ENCODE measurements at regions not wholly inside any gene's neighbourhood (a gene's known extent, or its start where the extent isn't known, plus 50 kb on each side); places are given as distances from the start of the nearest gene placed in this dataset.

DNA sequence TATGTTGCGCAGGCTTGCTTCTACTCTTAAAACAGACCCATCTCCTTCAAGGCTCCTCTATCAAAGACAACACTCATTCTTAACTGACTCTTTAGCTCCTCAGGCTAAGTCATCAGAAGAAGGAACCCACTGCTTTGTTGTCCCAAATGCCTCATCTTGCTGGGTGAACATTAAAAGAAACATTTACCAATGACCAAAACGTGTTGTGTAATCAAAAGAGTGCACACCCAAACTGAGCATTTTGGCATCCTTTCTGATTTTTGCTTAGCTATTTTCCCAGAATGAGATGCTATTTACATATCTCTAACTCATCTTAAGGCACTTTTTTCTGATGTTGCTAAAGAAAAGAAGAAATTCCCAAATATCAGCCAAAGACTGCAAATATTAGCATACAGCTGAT, 131.7 kb upstream of the VCX3A start:
- no peaks in the 10 kb centered on the region for H3K4me1 Mint-ChIP-seq (ENCODE audit: low read depth)

DNA sequence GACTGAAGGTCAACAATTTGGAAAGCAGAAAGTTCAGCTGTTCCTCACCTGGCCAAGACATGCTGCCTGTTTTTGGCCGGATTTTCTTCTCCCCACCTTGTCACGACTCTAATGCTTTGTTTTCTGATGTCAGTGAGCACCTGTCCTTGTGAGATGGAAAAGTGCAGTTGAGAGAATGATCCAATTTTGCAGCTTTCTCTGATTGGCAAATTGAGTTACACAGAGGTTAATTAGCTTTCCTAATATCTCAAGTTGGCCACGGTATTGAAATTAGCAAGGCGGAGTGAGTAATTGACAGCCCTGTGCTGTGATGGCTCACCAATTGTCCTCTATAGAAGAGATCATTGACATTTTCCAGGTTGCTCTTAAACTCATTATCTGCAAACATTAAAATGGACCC, 126.8 kb upstream of the VCX3A start:
- no peak overlapping the region for H3K27ac Mint-ChIP-seq
- CTCF ChIA-PET = no interaction called here
- H3K4me3 Mint-ChIP-seq = no peak overlapping the region
- DNase-seq = no peak
- H3K9me3 Mint-ChIP-seq = no peaks in the 10 kb centered on the region
- no peaks in the 10 kb centered on the region for H3K36me3 Mint-ChIP-seq (ENCODE audit: low read depth)
- H3K27me3 Mint-ChIP-seq (ENCODE audit: low read depth) = no peaks in the 10 kb centered on the region
- no peaks in the 10 kb centered on the region for H3K4me1 Mint-ChIP-seq (ENCODE audit: low read depth)
- intact Hi-C loops (cut with micrococcal nuclease) = no loop called here

More for the DNA sequence above, 131.7 kb upstream of the VCX3A start:
- no peak overlapping the region for H3K27ac Mint-ChIP-seq
- no peaks in the 10 kb centered on the region for H3K9me3 Mint-ChIP-seq
- H3K27me3 Mint-ChIP-seq (ENCODE audit: low read depth) = no peaks in the 10 kb centered on the region
- intact Hi-C loops (cut with micrococcal nuclease) = no loop called here
- DNase-seq = no peak
- no peaks in the 10 kb centered on the region for H3K36me3 Mint-ChIP-seq (ENCODE audit: low read depth)
- CTCF ChIA-PET = interaction anchor here (1.3 kb wide), 1 partner anchor 11 kb away, joined by 4 read pairs; no protein-coding TSS in a partner anchor
- no peak overlapping the region for H3K4me3 Mint-ChIP-seq

DNA sequence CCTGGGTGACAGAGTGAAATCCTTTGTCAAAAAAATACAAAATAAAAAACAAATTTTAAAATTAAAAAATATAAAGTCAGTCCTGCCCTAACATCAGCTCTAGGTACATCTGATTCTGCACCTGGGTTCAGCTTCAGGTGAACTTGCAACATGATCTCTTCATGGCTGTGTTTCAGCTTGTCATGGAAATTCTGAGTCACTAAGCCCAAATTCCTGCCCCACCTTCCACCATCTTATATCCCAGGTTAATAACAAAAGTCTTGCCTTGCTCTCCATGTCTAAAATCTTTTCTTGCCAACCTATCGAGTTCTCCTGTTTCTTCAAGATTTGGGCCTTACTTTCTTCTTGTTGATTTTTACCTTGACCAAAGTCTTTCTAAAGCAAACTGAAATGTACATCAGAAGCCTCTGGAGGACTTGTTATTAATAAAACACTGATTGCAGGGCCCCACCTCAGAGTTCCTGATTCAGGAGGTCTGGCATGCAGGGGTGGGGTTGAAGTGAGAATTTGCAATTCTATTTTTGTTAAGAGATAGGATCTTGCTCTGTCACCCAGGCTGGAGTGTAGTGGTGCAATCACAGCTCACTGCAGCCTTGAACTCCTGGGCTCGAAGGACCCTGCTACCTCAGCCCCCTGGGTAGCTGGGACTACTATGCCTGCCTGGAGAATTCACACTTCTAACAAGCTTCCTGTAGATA, 125.8 kb upstream of the VCX3A start:
- Mint-ChIP-seq H3K9me3 (no peaks in the 10 kb centered on the region), H3K4me1 (ENCODE audit: low read depth) (no peaks in the 10 kb centered on the region), H3K36me3 (ENCODE audit: low read depth) (no peaks in the 10 kb centered on the region), H3K4me3 (no peak overlapping the region), H3K27me3 (ENCODE audit: low read depth) (no peaks in the 10 kb centered on the region), H3K27ac (no peak overlapping the region)
- CTCF ChIA-PET = no interaction called here
- no peak for DNase-seq
- intact Hi-C loops (cut with micrococcal nuclease) = no loop called here

DNA sequence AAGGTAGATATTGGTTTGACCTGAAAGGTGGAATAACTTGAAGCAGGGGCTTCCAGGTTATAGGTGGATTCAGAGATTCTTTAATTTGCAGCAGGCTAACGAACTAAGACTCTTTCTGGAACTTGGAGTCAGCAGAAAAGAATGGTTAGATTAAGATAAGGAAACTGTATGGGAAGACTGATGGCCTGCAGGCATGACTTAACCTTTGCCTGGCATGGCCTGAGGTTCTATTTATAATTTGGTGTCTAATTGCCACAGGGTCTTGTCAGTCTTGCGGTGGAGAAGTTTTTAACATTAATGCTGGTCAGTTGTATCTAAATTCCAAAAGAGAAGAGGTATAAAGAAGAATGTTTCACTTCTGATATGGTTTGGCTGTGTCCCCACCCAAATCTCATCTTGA, 110.3 kb upstream of the VCX3A start:
- Mint-ChIP-seq H3K27ac (no peak overlapping the region), H3K36me3 (ENCODE audit: low read depth) (no peaks in the 10 kb centered on the region), H3K4me1 (ENCODE audit: low read depth) (no peaks in the 10 kb centered on the region), H3K9me3 (peaks cover 6% of the 10 kb centered on the region), H3K4me3 (no peak overlapping the region), H3K27me3 (ENCODE audit: low read depth) (no peaks in the 10 kb centered on the region)
- CTCF ChIA-PET = no interaction called here
- DNase-seq = no peak
- intact Hi-C loops (cut with micrococcal nuclease) = no loop called here

DNA sequence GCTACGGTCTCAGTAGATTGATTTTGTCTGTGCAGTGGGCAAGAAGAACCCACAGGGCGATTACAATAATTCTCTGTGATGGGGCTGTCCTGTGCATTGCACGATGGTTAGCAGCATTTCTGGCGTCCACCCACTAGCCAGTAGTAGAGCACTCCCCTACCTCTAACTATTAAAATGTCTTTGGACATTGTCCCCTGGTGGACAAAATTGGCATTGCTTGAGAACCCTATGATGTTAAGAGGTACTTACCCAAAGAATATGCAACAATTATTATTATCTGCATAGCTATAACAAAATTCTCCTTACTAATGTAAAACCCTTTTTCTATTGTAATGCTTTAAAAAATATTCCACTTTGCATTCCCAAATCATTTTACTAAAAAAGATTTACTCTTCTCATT, 109.5 kb upstream of the VCX3A start:
- DNase-seq = peak; percentile 3
- no peaks in the 10 kb centered on the region for H3K36me3 Mint-ChIP-seq (ENCODE audit: low read depth)
- H3K4me1 Mint-ChIP-seq (ENCODE audit: low read depth) = no peaks in the 10 kb centered on the region
- H3K27me3 Mint-ChIP-seq (ENCODE audit: low read depth) = no peaks in the 10 kb centered on the region
- intact Hi-C loops (cut with micrococcal nuclease) = no loop called here
- peaks cover 6% of the 10 kb centered on the region for H3K9me3 Mint-ChIP-seq
- no peak overlapping the region for H3K4me3 Mint-ChIP-seq
- CTCF ChIA-PET = no interaction called here
- H3K27ac Mint-ChIP-seq = no peak overlapping the region

DNA sequence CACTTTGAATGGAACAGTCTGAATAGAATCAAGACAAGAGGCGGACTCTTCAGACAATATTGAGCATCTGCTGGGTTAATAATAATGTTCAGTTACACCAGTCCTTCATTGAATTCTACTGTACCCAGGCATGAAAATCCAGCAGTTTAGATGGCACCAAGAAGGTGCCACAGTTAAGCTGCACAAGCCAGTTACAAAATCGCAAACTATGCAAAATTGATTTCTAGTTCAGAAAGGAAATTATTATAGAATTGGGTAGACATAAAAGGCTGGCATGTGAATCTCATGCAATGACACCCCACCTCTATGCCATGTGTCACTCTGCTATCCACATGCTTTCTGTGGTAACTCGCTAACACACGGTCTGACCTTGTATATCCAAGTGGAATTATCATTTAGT, 105.8 kb upstream of the VCX3A start:
- no peaks in the 10 kb centered on the region for H3K27me3 Mint-ChIP-seq (ENCODE audit: low read depth)
- H3K4me1 Mint-ChIP-seq (ENCODE audit: low read depth) = no peaks in the 10 kb centered on the region
- CTCF ChIA-PET = no interaction called here
- no peak for DNase-seq
- H3K27ac Mint-ChIP-seq = no peak overlapping the region
- no peak overlapping the region for H3K4me3 Mint-ChIP-seq
- intact Hi-C loops (cut with micrococcal nuclease) = no loop called here
- H3K9me3 Mint-ChIP-seq = peaks cover 6% of the 10 kb centered on the region
- H3K36me3 Mint-ChIP-seq (ENCODE audit: low read depth) = no peaks in the 10 kb centered on the region

DNA sequence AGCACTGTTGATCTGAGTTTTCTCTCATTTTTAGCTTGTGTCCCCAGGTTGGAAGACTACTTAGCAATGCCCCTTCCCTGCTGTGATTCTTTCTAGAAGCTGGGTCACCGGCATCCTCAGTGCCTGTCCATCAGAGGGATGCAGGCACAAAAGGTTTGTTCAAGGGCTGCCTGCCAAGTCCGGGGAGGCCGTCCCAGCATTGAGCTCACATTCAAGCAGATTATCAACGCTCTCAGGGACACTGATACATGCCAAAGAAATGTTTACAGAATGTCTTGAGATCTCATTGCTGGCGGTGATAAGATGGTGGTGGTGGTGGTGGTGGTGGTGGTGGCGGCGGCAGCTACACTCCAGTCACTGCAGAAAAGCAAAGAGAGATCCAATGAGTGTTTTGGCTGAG, 79.6 kb upstream of the VCX3A start:
- intact Hi-C loops (cut with micrococcal nuclease) = no loop called here
- DNase-seq = no peak
- Mint-ChIP-seq H3K27ac (no peak overlapping the region), H3K4me1 (ENCODE audit: low read depth) (no peaks in the 10 kb centered on the region), H3K27me3 (ENCODE audit: low read depth) (no peaks in the 10 kb centered on the region), H3K9me3 (peaks cover 1% of the 10 kb centered on the region), H3K4me3 (no peak overlapping the region), H3K36me3 (ENCODE audit: low read depth) (no peaks in the 10 kb centered on the region)
- CTCF ChIA-PET = no interaction called here

DNA sequence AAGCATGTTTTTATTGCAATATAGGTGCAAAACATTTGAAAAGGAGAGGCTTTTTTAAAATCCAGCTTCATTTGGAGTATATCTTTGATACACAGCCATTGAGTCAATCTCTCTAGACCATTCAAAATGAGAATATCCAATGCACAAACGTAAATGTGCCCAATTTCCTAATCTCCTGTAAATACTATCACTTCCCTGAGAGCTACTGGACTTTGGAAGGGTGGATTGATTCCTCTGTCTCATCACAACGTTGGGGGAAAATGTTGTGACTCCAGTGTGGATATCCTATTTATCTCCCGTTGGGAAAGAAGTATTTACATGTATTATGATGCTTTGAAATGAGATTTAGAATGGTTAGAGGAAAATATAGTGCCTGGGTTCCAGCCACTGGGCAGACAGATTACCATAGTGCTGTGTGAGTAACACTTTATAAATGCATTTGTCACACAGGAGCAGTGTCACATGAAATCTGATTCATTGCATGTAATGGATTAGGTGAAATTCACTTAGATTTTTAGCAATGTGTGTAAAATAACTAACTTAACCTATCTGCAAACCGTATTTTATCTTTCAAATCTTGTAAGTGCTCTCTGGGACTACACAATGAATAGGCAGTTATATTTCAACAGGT, 64.4 kb upstream of the VCX3A start:
- H3K9me3 Mint-ChIP-seq = no peaks in the 10 kb centered on the region
- H3K27me3 Mint-ChIP-seq (ENCODE audit: low read depth) = no peaks in the 10 kb centered on the region
- H3K4me3 Mint-ChIP-seq = no peak overlapping the region
- no peak overlapping the region for H3K27ac Mint-ChIP-seq
- intact Hi-C loops (cut with micrococcal nuclease) = no loop called here
- DNase-seq = no peak
- no peaks in the 10 kb centered on the region for H3K4me1 Mint-ChIP-seq (ENCODE audit: low read depth)
- CTCF ChIA-PET = no interaction called here
- H3K36me3 Mint-ChIP-seq (ENCODE audit: low read depth) = no peaks in the 10 kb centered on the region

Measured in activated naive CD4-positive, alpha-beta T cell treated with anti-CD3 and anti-CD28 coated beads for 36 hours (primary cell).